ENCODE measurements at regions not wholly inside any gene's neighbourhood (a gene's known extent, or its start where the extent isn't known, plus 50 kb on each side); places are given as distances from the start of the nearest gene placed in this dataset.
"Not testable (repeated sequence)": the region's sequence is repeated elsewhere in the genome, so short reads cannot be mapped to it uniquely, and the experiment has no call there.

DNA sequence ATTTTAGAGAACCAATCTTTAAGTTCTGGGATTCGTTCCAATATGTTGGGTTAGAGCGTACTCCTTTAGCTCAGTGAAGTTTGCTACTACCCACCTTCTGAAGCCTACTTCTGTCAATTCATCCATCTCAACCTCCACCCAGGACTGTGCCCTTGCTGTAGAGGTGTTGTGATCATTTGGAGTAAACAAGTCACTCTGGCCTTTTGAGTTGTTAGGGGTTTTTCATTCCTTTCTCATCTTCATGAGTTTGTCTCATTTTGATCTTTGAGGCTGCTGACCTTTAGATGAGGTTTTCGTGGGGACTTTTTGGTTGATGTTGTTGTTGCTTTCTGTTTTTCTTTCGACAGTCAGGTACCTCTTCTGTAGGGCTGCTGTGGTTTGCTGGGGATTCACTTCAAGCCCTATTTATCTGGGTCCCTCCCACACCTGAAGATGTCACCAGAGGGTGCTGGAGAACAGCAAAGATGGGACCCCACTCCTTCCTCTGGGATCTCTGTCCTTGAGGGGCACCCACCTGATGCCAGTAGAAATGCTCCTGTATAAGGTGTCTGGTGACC lies 158.4 kb downstream of the ANKRD36B start:
- FAIRE-seq; DNase-seq (ENCODE audit: insufficient read length, low spot score): not testable (repeated sequence)

DNA sequence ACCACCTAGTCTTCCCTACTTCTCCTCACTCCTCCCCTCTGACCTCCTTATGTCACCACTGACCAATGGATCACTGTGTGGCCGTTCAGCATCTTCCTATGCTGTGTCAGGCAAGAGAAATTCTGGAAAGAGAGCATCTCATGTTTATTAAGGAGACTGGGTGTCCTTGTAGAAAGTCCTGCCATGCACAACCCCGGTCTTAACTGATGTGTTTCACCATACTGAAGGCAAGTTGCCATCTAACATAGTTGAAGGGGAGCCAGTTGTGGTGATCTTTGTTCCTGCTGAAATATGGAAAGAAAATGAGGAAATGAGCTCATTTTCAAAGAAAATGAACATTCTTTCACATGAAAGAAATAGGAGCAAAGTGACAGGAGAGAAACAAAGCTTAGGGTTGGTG lies 167.3 kb downstream of the ANKRD36B start:
- FAIRE-seq; DNase-seq (ENCODE audit: insufficient read length, low spot score): not testable (repeated sequence)

DNA sequence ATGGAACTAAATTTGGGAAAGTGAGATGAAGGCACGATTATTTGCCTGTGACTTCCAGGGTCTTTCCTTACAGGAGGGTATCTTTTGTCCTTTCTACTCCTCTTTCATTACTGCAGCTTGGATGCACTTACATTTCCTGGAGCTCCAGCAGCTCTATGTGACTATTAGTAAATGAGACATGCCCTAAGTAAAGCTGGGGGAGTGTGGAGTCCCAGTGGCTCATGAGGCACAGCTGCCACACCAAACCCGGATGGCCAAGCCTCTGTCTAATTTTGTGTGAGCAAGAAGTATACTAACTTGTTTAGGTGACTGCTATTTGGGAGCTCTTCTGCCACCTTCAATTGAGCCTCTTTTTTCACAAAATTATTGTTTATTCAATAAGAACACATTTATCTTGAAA lies 183.3 kb downstream of the ANKRD36B start:
- FAIRE-seq; DNase-seq (ENCODE audit: insufficient read length, low spot score): not testable (repeated sequence)

DNA sequence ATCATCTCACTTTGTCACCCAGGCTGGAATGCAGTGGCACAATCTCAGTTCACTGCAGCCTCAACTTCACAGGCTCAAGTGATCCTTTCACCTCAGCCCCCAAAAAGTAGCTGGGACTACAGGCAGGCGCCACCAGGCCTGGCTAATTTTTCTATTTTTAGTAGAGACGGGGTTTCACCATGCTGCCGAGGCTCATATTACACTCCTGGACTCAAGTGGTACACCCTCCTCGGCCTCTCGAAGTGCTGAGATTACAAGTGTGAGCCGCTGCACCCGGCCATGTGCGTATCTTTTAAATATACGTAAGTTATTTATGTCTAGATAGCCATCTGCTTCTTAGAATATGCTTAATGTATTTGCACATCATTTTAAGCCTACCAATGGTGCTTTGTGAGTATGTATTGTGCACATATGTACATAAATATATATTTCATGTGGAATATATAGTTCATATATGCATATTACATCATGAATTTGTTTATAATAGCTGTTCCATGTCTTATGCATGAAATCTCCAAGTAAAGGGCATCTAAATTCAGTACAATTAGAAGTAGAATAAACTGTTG lies 184.4 kb downstream of the ANKRD36B start:
- DNase-seq (ENCODE audit: insufficient read length, low spot score); FAIRE-seq: not testable (repeated sequence)

DNA sequence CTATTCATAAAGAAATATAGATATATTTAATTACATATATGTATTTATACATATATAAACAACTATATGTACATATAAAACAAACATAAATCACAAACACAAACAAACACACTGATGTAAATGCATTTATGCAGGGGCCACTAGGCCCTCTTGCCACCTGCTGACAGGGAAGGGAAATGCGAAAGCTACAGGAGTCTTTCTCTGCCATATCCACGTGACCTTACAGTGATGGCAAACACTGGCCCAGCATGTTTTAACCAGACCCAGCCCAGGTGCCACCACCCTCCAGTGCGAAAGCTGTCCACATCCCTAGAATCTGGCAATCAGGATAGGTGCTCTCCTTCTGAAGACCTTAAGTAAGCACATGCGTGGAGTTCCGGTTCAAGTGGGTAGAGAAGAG lies 187.0 kb downstream of the ANKRD36B start:
- not testable (repeated sequence) for FAIRE-seq; DNase-seq (ENCODE audit: insufficient read length, low spot score)

DNA sequence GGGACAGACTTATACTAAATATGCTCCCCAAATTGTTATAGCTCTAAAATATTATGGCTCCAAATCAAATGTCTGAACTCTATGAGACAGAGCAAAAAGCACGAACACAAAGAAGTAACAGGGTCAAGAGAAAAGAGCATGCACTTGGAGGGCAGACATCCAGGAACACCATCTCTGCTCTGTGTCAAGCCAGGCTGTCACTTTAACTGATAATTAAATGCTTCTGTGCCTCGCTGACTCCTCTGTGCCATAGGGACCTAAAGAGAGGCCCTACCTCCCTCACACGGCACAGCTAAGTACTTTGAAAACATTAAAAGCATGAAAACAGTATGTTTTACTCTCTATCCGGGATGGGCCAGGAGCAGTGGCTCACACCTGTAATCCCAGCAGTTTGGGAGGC lies 194.0 kb downstream of the ANKRD36B start:
- not testable (repeated sequence) for DNase-seq (ENCODE audit: insufficient read length, low spot score)

DNA sequence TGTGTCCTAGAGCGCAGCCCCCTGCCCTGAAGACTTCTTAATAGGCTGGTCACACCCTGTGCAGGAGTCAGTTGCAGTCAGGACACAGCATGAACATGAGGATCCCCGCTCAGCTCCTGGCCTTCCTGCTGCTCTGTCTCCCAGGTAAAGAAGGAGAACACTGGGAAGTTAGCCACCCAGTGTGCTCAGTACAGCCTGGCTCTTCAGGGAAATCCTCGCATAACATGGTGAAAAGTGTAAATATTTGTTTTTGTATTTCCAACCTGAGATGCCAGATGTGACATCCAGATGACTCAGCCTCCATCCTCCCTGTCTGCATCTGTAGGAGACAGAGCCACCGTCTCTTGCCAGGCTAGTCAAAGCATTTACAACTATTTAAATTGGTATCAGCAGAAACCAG lies 203.9 kb downstream of the ANKRD36B start:
- DNase-seq (ENCODE audit: insufficient read length, low spot score); FAIRE-seq: not testable (repeated sequence)

More for the DNA sequence above, 194.0 kb downstream of the ANKRD36B start:
- FAIRE-seq, result not testable (repeated sequence)

DNA sequence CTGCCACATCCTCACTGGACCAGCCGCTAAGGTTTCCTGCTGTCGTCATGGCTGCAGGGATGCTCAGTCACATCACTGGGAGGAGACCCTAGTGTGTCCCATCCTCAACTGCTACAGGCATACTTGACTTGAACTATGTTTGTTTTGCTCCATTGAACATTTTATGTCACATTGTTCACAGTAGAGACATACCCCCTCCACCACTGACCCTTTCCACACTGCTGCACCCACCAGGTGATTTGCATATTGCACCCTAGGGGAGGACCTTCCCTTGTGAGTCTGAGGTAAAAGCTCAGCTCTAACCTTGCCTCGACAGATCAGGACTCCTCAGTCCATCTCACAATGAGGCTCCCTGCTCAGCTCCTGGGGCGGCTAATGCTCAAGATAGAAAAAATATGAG lies 213.8 kb downstream of the ANKRD36B start:
- FAIRE-seq; DNase-seq (ENCODE audit: insufficient read length, low spot score): not testable (repeated sequence)

DNA sequence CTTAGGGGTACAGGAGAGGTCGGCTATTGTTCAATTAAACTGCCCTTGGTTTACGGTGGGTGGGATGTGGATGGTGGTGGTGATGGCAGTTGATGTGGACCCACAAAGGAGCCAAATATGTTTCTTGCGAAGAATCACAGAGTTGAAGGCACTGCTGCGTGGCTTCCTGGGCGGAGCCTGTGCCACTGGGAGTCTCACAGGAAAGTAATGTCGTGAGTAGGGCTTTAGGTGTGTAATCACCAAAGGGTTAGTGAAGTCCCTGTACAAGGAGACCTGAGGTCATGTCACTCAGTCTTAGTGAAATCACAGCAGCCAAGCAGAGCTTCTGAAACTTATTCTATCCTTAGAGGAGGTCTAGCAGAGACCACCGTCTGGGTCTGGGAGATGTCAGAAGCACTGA lies 215.3 kb downstream of the ANKRD36B start:
- DNase-seq (ENCODE audit: insufficient read length, low spot score); FAIRE-seq: not testable (repeated sequence)

DNA sequence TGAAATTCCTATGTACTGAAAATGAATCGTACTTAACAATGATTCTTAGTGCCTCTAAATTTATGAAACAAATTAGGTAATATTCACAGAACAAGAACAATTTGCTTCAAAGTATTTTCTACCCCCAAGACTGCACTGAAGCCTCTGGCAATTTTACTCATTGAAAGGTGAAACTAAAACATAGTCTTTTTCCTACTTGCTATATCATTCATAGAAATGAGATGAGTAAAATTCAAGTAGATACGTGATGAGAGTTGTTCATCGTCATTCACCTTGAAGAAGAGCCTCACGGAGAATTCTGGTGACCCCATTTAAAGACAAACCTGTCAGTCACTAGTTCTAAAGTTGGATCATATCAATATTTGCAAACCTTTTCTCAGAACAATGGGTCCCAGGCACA lies 226.5 kb downstream of the ANKRD36B start:
- FAIRE-seq; DNase-seq (ENCODE audit: insufficient read length, low spot score): not testable (repeated sequence)

DNA sequence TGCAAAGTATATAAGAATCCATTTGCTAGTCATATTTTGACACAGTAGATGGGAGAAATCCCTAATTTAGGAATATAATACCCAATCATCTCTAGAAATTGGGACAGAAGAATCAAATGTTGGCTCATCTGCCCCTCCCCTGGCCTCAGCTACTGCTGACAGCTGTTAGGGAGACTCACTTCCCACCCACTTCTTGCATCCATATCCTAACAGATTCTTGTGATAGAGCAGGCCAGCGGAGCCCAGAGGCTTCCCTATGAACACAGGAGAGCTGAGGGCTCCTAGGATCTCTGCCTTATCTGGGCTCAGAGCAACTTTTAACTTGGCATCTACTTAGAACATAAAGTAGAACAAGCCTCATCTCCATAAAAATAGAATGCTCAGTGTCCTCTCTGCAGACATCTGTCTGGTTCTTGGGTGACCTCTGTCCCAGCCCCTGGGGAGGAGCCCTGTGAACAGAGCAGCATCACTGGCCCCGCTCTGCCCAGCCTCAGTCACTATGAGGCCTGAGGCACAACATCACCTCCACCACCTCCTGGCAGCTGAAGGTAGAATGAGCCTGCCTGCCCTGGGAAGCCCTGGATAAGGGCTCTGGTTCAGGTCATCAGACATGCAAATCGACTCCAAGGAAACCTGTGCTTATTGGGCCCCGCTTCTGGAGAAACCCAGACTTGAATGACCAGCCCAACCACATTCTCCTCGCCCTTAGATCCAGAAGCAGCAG lies 229.7 kb downstream of the ANKRD36B start:
- FAIRE-seq (no peak), DNase-seq (ENCODE audit: insufficient read length, low spot score) (no peak)

DNA sequence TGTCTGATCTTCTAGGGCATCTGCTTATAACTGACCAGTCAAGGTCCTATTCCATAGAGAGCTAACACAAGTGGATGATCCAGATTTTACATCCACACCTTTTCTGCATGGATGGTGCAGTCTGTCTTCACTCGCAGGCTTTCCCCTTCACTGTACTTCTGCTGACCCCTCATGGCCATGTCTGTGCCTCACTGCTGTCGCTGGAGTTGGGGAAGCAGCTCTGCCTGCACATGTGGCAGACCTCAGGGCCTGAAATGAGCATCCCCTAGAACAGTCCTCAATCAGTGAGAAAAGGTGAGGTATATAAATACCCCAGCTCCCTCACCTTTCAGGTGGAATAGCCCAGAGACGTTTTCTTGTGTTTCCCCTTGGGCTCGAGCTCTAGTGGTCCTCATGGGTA lies 233.8 kb downstream of the ANKRD36B start:
- FAIRE-seq (peak; percentile 23), DNase-seq (ENCODE audit: insufficient read length, low spot score) (no peak)

DNA sequence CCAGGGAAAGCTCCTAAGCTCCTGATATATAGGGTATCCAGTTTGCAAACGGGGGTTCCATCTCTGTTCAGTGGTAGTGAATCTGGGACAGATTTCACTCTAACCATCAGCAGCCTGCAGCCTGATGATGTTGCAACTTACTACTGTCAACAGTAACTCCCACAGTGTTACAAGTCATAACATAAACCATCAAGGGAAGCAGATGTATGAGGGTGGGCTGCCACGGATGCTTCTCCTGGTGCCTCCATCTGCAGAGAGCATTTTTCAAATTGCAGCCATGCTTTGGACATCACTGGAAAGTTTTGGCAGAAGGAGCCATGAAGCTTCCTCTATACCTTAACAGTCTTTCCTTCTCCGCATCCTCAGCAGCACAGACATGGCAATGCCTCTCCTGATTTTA lies 234.5 kb downstream of the ANKRD36B start:
- no peak for DNase-seq (ENCODE audit: insufficient read length, low spot score)
- no peak for FAIRE-seq

DNA sequence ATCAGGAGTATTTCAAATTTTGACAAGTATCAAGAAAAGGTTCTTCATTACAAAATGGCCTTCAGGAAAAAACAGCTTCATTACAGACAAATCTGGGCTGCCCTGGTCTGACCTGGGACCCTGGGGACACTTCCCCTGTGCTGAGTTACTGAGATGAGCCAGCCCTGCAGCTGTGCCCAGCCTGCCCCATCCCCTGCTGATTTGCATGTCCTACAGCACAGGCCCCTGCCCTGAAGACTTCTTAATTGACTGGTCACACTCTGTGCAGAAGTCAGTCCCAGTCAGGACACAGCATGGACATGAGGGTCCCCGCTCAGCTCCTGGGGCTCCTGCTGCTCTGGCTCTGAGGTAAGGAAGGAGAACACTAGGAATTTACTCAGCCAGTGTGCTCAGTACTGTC lies 235.1 kb downstream of the ANKRD36B start:
- DNase-seq (ENCODE audit: insufficient read length, low spot score) (no peak), FAIRE-seq (no peak)

DNA sequence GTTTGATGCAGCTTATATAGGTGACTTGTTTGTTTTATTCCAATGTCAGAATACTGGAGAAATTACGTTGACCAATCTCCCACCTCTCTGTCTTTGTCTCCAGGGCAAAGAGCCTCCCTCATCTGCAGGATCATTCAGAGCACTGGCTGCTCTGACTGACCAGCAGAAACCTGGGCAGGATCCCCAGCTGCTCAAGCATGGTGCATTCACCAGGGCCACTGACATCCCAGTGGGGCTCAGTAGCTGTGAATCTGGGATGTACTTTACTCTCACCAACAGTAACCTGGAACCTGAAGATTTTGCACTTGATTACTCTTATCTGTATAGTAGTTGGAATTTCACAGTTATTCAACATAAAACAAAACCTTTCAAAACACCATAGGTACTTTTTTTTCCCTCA lies 235.9 kb downstream of the ANKRD36 start:
- FAIRE-seq (no peak), DNase-seq (ENCODE audit: insufficient read length, low spot score) (no peak)

DNA sequence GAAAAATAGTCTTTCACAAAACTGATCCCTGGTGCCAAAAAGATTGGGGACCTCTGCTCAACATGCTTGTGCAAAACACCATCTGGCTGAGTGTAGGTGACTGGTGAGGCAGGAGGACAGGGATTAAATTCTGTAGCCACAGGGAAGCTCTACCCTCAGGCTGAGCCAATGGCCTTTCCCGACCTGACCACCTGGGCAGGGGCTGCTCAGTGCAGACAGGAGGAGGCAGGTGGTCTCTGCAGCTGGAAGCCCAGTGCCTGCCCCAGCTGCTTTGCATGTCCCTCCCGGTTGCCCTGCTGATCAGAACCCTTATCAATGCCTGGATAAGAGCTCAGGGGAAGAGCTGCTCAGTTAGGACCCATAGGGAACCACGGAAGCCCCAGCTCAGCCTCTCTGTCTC lies 235.3 kb downstream of the ANKRD36 start:
- FAIRE-seq (no peak), DNase-seq (ENCODE audit: insufficient read length, low spot score) (no peak)

DNA sequence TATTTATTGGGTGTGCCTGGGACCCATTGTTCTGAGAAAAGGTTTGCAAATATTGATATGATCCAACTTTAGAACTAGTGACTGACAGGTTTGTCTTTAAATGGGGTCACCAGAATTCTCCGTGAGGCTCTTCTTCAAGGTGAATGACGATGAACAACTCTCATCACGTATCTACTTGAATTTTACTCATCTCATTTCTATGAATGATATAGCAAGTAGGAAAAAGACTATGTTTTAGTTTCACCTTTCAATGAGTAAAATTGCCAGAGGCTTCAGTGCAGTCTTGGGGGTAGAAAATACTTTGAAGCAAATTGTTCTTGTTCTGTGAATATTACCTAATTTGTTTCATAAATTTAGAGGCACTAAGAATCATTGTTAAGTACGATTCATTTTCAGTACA lies 232.0 kb downstream of the ANKRD36 start:
- not testable (repeated sequence) for FAIRE-seq; DNase-seq (ENCODE audit: insufficient read length, low spot score)

DNA sequence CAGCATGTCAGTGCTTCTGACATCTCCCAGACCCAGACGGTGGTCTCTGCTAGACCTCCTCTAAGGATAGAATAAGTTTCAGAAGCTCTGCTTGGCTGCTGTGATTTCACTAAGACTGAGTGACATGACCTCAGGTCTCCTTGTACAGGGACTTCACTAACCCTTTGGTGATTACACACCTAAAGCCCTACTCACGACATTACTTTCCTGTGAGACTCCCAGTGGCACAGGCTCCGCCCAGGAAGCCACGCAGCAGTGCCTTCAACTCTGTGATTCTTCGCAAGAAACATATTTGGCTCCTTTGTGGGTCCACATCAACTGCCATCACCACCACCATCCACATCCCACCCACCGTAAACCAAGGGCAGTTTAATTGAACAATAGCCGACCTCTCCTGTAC lies 220.7 kb downstream of the ANKRD36 start:
- not testable (repeated sequence) for FAIRE-seq; DNase-seq (ENCODE audit: insufficient read length, low spot score)

DNA sequence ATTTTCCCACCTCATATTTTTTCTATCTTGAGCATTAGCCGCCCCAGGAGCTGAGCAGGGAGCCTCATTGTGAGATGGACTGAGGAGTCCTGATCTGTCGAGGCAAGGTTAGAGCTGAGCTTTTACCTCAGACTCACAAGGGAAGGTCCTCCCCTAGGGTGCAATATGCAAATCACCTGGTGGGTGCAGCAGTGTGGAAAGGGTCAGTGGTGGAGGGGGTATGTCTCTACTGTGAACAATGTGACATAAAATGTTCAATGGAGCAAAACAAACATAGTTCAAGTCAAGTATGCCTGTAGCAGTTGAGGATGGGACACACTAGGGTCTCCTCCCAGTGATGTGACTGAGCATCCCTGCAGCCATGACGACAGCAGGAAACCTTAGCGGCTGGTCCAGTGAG lies 219.2 kb downstream of the ANKRD36 start:
- not testable (repeated sequence) for FAIRE-seq; DNase-seq (ENCODE audit: insufficient read length, low spot score)

DNA sequence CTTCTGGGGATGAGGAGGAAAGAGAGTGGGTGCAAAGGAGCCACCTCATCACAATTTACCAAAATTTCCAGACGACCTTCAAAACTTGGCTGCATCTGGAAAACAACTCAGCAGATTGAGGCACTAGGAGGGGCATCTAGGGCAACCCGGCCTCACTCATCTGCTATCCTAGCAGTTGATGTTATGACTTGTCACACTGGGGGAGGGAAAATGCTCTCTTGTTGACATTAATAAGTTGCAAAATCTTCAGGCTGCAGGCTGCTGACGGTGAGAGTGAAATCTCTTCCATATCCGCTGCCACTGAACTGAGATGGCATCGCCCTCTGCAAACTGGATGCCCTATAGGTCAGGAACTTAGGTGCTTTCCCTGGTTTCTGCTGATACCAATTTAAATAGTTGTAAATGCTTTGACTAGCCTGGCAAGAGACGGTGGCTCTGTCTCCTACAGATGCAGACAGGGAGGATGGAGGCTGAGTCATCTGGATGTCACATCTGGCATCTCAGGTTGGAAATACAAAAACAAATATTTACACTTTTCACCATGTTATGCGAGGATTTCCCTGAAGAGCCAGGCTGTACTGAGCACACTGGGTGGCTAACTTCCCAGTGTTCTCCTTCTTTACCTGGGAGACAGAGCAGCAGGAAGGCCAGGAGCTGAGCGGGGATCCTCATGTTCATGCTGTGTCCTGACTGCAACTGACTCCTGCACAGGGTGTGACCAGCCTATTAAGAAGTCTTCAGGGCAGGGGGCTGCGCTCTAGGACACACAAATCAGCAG lies 209.2 kb downstream of the ANKRD36 start:
- DNase-seq (ENCODE audit: insufficient read length, low spot score); FAIRE-seq: not testable (repeated sequence)

DNA sequence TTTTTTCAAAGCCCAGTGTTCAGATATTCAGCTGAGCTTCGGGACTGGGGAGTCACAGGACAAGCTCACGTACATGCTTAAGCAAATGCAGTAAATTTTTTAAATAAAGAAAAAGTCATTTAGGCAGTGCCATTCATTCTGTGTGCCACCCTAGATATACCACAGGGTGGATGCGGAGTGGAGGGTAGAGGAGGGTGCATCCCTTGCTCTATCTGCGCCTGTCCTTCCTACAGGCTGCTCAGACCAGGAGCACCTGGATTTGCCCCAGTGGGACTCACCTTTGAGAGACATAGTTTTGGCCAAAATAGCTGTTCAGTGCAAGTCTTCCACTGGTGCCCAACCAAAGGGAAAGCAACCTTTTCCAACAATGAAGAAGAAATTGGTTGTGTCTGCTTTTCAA lies 202.4 kb downstream of the ANKRD36 start:
- not testable (repeated sequence) for DNase-seq (ENCODE audit: insufficient read length, low spot score); FAIRE-seq
